K562 (cell line): ENCODE measurements at regions not wholly inside any gene's neighbourhood (a gene's known extent, or its start where the extent isn't known, plus 50 kb on each side); places are given as distances from the start of the nearest gene placed in this dataset.

Experiments
- BHLHE40 ChIP-seq: IDR thresholded peaks from 2 replicates; pipeline ENCODE4 v1.6.1; 2011; ENCODE audit warnings: low read length, improper control_type of control experiment
- CBFB ChIP-seq: sonication (generic); formaldehyde crosslinking; IDR thresholded peaks from 2 replicates; pipeline ENCODE4 v1.4.0; 2020; ENCODE audit warnings: mild to moderate bottlenecking, missing genetic modification reagents
- CBX1 ChIP-seq: sonication (generic); IDR thresholded peaks from 2 replicates; pipeline ENCODE4 v1.6.1; 2016; ENCODE audit warnings: antibody characterized with exemption, low read depth, mild to moderate bottlenecking
- CBX2 ChIP-seq: fragments of 200-600 bp; sonication (generic); IDR thresholded peaks from one replicate; pipeline ENCODE4 v1.6.1; 2012; ENCODE audit warnings: mild to moderate bottlenecking, low read length, inconsistent platforms; ENCODE audit not compliant: insufficient read depth, poor library complexity, severe bottlenecking
- CREBBP ChIP-seq: IDR thresholded peaks from one replicate; pipeline ENCODE4 v1.6.1; 2012; ENCODE audit warnings: low read depth, mild to moderate bottlenecking, control low read depth, inconsistent platforms, low read length
- NFRKB ChIP-seq: fragments of 450-650 bp; IDR thresholded peaks from 2 replicates; pipeline ENCODE4 v1.6.1; 2016; ENCODE audit warnings: low read depth
- NR1H2 ChIP-seq: sonication (generic); formaldehyde crosslinking; IDR thresholded peaks from 2 replicates; pipeline ENCODE4 v1.4.0; 2020; ENCODE audit warnings: mild to moderate bottlenecking, missing genetic modification reagents
- SAFB2 ChIP-seq: fragments of 200-400 bp; formaldehyde crosslinking; IDR thresholded peaks from 2 replicates; pipeline ENCODE4 v1.6.1; 2018; ENCODE audit warnings: borderline replicate concordance, low read length, low read depth, moderate library complexity; ENCODE audit not compliant: severe bottlenecking
- SMARCA4 ChIP-seq: fragments of 450-650 bp; IDR thresholded peaks from 2 replicates; pipeline ENCODE4 v1.6.1; 2016
- SNIP1 ChIP-seq: fragments of 450-650 bp; IDR thresholded peaks from 2 replicates; pipeline ENCODE4 v1.7.1; 2017; ENCODE audit warnings: low read depth, mild to moderate bottlenecking
- SRSF9 ChIP-seq: fragments of 200-400 bp; formaldehyde crosslinking; IDR thresholded peaks from 2 replicates; pipeline ENCODE4 v1.6.1; 2017; ENCODE audit warnings: low read depth, low read length, borderline replicate concordance
- TCFL5 ChIP-seq: fragments of 250-450 bp; sonication (Bioruptor Pico); conservative IDR thresholded peaks from 2 replicates; pipeline ENCODE4 v1.6.1; 2021; ENCODE audit warnings: mild to moderate bottlenecking, moderate library complexity, matching md5 sums
- ZFX ChIP-seq: sonication (generic); formaldehyde crosslinking; IDR thresholded peaks from 2 replicates; pipeline ENCODE4 v1.8.0; 2022; ENCODE audit warnings: mild to moderate bottlenecking, missing genetic modification reagents, moderate library complexity
- ZNF140 ChIP-seq: fragments of 250-450 bp; sonication (Bioruptor Pico); IDR thresholded peaks from 2 replicates; pipeline ENCODE4 v1.8.0; 2021; ENCODE audit warnings: moderate library complexity, mild to moderate bottlenecking, inconsistent platforms
- ZNF224 ChIP-seq: sonication (generic); formaldehyde crosslinking; IDR thresholded peaks from 2 replicates; pipeline ENCODE4 v1.8.0; 2022; ENCODE audit warnings: mild to moderate bottlenecking, missing genetic modification reagents
- ZNF3 ChIP-seq: fragments of 250-450 bp; sonication (Bioruptor Pico); IDR thresholded peaks from 2 replicates; pipeline ENCODE4 v1.5.0; 2021; ENCODE audit warnings: mild to moderate bottlenecking, moderate library complexity
- ZZZ3 ChIP-seq: fragments of 450-650 bp; IDR thresholded peaks from 2 replicates; pipeline ENCODE4 v1.6.1; 2016; ENCODE audit warnings: antibody characterized with exemption, mild to moderate bottlenecking, moderate library complexity
- TF ChIP-seq, protein P1 (sequence below): fragments of 450-650 bp; IDR thresholded peaks from 2 replicates; pipeline ENCODE4 v1.6.1; 2016; ENCODE audit warnings: antibody characterized with exemption
- TF ChIP-seq, protein P2 (sequence below): sonication (generic); formaldehyde crosslinking; IDR thresholded peaks from 2 replicates; pipeline ENCODE4 v1.5.0; 2020; ENCODE audit warnings: missing genetic modification reagents
- TF ChIP-seq, protein P3 (sequence below): fragments of 450-650 bp; IDR thresholded peaks from 2 replicates; pipeline ENCODE4 v1.7.0; 2016; ENCODE audit warnings: borderline replicate concordance

DNA sequence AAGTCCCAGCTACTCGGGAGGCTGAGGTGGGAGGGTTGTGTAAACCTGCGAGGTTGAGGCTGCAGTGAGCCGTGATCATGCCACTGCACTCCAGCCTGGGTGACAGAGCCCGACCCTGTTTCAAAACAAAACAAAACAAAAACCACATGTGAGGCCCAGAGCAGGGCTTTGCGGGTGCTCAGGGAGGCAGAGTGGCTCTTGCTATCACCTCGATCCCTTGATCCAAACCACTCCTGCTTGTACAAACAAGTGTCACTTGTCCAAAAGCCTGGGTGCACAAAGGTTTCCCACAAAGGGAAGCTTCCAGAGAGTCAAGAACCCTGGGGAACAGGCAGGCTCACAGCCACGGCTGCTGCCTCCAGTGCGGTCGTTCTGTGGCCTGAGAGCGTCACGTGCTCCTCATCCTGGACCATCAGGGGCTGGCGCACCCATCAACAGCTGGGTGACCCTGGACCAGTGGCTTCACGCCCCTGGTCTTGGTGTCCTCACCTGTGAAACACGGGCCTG lies 162.7 kb downstream of the C9orf50 start (continued):
- TF ChIP-seq ZNF140 (CRISPR knock-in tag) (no peak), SAFB2 (no peak), SMARCA4 (no peak), TCFL5 (CRISPR knock-in tag) (no peak), NFRKB (no peak), BHLHE40 (peak; percentile 75), SRSF9 (no peak), ZFX (CRISPR knock-in tag) (0 out of 2 replicates have a peak, but pooled peaks have one; percentile 24), CBX1 (no peak), CBX2 (no peak), CBFB (no peak), ZZZ3 (no peak), SNIP1 (no peak), ZNF3 (CRISPR knock-in tag) (no peak), NR1H2 (CRISPR knock-in tag) (no peak), ZNF224 (CRISPR knock-in tag) (no peak), CREBBP (no peak)
- TF ChIP-seq, protein P1, sequence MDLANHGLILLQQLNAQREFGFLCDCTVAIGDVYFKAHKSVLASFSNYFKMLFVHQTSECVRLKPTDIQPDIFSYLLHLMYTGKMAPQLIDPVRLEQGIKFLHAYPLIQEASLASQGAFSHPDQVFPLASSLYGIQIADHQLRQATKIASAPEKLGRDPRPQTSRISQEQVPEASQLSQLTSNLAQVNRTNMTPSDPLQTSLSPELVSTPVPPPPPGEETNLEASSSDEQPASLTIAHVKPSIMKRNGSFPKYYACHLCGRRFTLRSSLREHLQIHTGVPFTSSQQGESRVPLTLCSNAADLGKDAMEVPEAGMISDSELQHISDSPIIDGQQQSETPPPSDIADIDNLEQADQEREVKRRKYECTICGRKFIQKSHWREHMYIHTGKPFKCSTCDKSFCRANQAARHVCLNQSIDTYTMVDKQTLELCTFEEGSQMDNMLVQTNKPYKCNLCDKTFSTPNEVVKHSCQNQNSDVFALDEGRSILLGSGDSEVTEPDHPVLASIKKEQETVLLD: no peak
- TF ChIP-seq, protein P2, sequence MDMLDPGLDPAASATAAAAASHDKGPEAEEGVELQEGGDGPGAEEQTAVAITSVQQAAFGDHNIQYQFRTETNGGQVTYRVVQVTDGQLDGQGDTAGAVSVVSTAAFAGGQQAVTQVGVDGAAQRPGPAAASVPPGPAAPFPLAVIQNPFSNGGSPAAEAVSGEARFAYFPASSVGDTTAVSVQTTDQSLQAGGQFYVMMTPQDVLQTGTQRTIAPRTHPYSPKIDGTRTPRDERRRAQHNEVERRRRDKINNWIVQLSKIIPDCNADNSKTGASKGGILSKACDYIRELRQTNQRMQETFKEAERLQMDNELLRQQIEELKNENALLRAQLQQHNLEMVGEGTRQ (CRISPR knock-in tag): peak; percentile 86
- TF ChIP-seq, protein P3, sequence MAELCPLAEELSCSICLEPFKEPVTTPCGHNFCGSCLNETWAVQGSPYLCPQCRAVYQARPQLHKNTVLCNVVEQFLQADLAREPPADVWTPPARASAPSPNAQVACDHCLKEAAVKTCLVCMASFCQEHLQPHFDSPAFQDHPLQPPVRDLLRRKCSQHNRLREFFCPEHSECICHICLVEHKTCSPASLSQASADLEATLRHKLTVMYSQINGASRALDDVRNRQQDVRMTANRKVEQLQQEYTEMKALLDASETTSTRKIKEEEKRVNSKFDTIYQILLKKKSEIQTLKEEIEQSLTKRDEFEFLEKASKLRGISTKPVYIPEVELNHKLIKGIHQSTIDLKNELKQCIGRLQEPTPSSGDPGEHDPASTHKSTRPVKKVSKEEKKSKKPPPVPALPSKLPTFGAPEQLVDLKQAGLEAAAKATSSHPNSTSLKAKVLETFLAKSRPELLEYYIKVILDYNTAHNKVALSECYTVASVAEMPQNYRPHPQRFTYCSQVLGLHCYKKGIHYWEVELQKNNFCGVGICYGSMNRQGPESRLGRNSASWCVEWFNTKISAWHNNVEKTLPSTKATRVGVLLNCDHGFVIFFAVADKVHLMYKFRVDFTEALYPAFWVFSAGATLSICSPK: no peak
